GM19468 (cell line): ENCODE measurements at regions not wholly inside any gene's neighbourhood (a gene's known extent, or its start where the extent isn't known, plus 50 kb on each side); places are given as distances from the start of the nearest gene placed in this dataset.

Experiments used
- ATAC-seq: cut with Tn5 transposase; IDR thresholded peaks from one replicate; pipeline ENCODE4 v1.9.1; 2021; ENCODE audit warnings: mild to moderate bottlenecking, moderate library complexity, moderate number of reproducible peaks; ENCODE audit not compliant: unreplicated experiment; ENCODE audit errors: extremely low read depth

DNA sequence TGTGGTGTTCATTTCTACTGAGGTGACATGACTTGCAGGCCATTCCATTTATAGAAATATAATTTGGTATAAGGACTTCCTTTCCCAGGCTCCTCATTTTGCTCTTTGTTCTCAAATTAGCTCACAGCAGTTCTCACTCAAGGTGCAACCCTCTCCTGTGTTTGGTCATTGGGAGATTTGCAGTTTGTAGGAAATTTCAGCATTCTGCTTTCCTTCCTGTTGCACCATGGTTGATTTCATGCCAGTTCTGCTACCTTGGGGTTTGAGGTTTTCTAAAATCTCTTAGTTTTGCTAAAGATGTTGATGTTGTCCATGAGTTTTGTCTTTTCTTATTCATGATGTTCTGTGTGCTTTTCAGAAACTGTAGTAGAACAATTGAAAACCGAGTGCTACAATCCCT, 65.7 kb upstream of the PROK2 start:
- ATAC-seq: no peak

DNA sequence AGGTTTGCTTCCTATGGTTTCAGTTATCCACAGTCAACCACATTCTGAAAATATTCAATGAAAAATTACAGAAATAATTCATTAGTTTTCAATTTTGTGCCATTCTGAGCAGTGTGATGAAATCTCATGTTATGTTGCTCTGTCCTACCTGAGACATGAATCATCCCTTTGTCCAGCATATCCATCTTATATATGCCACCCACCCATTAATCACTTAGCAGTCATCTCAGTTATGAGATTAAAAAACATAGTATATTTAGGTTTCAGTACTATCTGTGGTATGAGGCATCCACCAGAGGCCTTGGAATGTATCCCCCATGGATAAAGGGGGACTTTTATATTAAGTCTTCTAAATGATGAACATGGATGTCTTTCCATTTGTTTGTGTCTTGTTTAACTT, 64.7 kb upstream of the PROK2 start:
- ATAC-seq: no peak

DNA sequence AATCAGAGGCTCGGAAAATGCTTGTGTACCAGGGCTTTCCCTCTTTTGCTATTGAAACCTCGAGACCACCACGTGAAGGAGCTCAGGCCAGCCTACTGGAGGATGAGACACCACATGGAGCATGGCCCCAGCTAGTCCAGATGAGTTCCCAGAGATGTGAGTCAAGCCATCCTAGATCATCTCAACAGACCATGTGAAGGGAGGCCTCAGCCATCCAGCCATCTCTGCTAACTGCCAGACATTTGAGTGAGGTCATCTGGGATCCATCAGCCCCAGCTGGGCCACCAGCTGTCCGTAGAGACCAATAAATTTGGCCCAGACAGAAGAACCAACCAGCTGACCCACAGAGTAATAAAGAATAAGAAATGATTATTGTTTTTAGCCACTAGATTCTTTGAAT, 62.8 kb upstream of the PROK2 start:
- ATAC-seq: no peak

GRCh38 chr3:71846185-71846584, 61.2 kb upstream of the PROK2 start:
- ATAC-seq: no peak

DNA sequence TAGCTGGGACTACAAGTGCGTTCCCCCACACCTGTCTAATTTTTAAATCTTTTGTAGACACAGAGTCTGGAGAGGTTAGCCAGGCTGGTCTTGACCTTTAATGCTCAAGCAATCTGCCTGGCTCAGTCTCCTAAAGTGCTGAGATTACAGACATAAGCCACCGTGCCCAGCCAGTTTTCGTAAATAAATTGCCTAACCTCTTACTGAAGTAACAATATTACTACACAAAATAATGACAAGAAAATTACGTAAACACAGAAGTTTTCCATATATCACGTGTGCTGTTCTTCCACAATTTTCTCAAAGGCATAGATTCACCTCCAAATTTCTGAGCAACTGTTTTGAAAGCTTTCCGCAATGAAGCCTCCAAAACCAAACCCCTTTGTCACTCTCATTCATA, 58.1 kb upstream of the PROK2 start:
- no peak for ATAC-seq

DNA sequence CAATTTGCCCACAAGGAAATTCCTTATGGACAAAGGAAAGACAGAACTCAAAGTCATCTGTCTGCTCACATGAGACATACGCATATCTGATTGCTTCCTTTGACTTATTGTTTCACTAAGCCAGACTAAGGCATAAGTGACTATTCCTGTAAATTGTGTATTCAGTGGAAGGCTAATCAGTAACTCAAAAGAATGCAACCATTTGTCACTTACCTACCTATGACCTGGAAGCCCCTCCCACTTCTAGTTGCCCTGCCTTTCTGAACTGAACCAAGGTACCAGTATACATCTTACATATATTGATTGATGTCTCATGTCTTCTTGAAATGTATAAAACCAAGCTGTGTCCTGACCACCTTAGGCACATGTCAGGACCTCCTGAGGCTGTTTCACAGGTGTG, 53.5 kb upstream of the PROK2 start:
- ATAC-seq: no peak
